ENCODE measurements at regions not wholly inside any gene's neighbourhood (a gene's known extent, or its start where the extent isn't known, plus 50 kb on each side); places are given as distances from the start of the nearest gene placed in this dataset.

DNA sequence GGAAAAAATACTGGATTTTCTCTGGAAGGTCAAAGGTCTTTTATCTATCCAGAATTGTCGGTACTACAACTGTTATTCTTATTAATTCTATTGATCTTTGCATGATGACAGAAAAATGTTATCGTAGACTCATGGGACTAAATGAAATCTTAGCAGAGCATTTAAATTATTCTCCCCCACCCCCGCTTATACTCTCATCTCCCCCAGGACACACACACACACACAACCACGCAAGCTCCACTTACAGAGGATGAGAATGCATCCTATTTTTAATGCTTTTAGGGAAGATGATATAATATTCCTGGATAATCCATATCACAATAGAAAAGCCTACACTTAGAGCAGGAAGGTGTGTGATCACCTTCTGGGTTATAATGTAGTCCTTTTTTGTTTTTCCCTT is 91.9 kb upstream of the STARD13 start:
- TF ChIP-seq, protein P1, sequence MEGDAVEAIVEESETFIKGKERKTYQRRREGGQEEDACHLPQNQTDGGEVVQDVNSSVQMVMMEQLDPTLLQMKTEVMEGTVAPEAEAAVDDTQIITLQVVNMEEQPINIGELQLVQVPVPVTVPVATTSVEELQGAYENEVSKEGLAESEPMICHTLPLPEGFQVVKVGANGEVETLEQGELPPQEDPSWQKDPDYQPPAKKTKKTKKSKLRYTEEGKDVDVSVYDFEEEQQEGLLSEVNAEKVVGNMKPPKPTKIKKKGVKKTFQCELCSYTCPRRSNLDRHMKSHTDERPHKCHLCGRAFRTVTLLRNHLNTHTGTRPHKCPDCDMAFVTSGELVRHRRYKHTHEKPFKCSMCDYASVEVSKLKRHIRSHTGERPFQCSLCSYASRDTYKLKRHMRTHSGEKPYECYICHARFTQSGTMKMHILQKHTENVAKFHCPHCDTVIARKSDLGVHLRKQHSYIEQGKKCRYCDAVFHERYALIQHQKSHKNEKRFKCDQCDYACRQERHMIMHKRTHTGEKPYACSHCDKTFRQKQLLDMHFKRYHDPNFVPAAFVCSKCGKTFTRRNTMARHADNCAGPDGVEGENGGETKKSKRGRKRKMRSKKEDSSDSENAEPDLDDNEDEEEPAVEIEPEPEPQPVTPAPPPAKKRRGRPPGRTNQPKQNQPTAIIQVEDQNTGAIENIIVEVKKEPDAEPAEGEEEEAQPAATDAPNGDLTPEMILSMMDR (IDR thresholded peaks at IDR 0.05; ENCODE audit: borderline replicate concordance, control extremely low read depth, extremely low read depth, insufficient read depth, missing control alignments) = no peak
- DNase-seq (ENCODE audit: low spot score) = no peak
- in situ Hi-C loops (cut with MboI; ENCODE audit: low sequenced_read_pairs, unreplicated experiment) = no loop called here

DNA sequence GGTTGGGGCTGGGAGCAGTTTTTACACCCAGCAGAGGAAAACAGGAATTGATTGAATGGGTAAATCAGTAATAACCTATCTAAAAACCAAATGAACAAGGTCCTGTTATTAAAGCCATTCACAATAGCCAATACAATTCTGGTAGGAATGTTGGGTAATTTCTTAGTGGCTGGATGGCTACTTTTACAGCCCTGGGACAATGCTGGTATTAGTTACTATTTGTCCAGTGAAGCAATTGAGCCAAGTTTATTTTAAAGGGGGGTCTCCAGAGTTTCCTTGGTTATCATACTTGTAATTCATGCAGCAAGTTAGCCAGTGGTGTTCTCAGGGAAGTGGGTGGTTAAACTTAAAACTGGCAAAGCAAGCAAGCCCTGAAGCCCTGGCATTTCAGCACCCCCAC is 92.3 kb upstream of the STARD13 start:
- TF ChIP-seq, protein P1 (IDR thresholded peaks at IDR 0.05; ENCODE audit: borderline replicate concordance, control extremely low read depth, extremely low read depth, insufficient read depth, missing control alignments) = no peak
- DNase-seq (ENCODE audit: low spot score) = no peak
- in situ Hi-C loops (cut with MboI; ENCODE audit: low sequenced_read_pairs, unreplicated experiment) = no loop called here

DNA sequence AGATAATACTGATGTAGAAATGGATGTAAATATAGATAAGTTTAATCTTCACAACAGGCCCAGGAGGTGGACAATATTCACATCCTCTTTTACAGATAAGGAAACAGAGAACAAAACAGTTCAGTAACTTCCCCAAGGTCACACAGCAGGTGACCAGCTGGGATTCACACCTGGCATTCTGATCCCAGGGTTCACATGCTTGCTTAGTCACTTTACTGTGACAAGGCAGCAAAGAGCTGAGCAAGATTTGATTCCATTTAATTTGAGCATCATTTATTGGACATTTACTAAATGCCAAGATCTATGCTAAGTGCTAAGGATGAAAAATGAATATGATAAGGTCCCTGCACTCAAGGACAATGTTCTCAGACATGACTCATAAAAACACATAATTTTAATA is 94.1 kb upstream of the STARD13 start:
- in situ Hi-C loops (cut with MboI; ENCODE audit: low sequenced_read_pairs, unreplicated experiment) = no loop called here
- TF ChIP-seq, protein P1 (IDR thresholded peaks at IDR 0.05; ENCODE audit: borderline replicate concordance, control extremely low read depth, extremely low read depth, insufficient read depth, missing control alignments) = no peak
- DNase-seq (ENCODE audit: low spot score) = no peak

DNA sequence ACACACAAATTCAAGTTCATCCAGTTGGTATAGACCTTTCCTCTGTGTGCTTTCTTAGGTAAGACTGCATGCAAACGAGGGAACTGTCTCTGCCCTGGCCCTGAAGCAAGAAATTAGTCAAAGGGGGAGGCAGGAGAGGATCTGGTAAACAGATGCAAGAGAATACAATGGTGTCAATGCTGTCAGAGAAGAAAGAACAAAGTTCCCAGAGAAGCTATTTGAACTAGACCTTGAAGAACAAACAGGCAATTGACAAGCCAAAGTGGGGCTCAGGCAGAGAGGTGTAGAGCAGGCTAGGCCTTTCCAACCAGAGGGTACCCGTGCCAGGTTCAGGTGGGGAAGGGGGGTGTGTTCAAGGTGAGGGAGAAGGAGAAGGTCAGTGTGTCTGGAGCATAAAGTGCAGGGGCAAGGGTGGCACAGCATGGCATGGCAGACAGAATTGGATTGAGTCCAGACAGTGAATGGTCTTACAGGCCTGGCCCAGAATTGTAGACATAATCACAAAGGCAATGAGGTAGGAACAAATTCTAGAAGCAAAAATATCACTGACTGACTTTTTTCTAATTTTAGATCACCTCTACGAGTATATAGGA is 95.0 kb upstream of the STARD13 start:
- DNase-seq (ENCODE audit: low spot score) = no peak
- TF ChIP-seq, protein P1 (IDR thresholded peaks at IDR 0.05; ENCODE audit: borderline replicate concordance, control extremely low read depth, extremely low read depth, insufficient read depth, missing control alignments) = no peak
- in situ Hi-C loops (cut with MboI; ENCODE audit: low sequenced_read_pairs, unreplicated experiment) = no loop called here

GRCh38 chr13:33381180-33381579 is 95.6 kb upstream of the STARD13 start:
- DNase-seq (ENCODE audit: low spot score) = no peak
- in situ Hi-C loops (cut with MboI; ENCODE audit: low sequenced_read_pairs, unreplicated experiment) = no loop called here
- TF ChIP-seq, protein P1 (IDR thresholded peaks at IDR 0.05; ENCODE audit: borderline replicate concordance, control extremely low read depth, extremely low read depth, insufficient read depth, missing control alignments) = no peak

DNA sequence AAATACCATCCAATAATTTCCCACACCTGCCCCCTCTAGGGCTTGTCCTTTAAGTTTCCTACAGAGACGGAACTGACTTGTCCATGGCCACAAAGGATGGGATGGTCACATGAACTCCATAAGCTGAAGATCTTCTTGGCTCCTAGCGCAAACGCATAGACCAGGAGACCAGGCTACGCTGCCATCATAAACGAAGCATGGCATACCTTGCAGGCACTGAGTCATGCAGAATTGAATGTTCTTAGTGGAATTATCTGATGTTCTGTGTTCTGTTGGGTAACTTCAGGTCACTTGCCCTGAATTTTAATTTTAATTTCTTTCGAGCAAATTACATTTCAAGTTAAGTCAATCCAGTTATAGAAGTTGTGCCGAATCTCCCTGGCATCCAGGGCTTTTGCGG is 96.4 kb upstream of the STARD13 start:
- in situ Hi-C loops (cut with MboI; ENCODE audit: low sequenced_read_pairs, unreplicated experiment) = no loop called here
- TF ChIP-seq, protein P1 (IDR thresholded peaks at IDR 0.05; ENCODE audit: borderline replicate concordance, control extremely low read depth, extremely low read depth, insufficient read depth, missing control alignments) = no peak
- no peak for DNase-seq (ENCODE audit: low spot score)

All from GM13976 (cell line).